HG02571 (cell line): ENCODE measurements at regions not wholly inside any gene's neighbourhood (a gene's known extent, or its start where the extent isn't known, plus 50 kb on each side); places are given as distances from the start of the nearest gene placed in this dataset.
"Not testable (repeated sequence)": the region's sequence is repeated elsewhere in the genome, so short reads cannot be mapped to it uniquely, and the experiment has no call there.

ENCODE experiments used
- ATAC-seq: cut with Tn5 transposase; IDR thresholded peaks from one replicate; pipeline ENCODE4 v1.9.1; 2021; ENCODE audit warnings: mild to moderate bottlenecking, moderate library complexity; ENCODE audit not compliant: unreplicated experiment

DNA sequence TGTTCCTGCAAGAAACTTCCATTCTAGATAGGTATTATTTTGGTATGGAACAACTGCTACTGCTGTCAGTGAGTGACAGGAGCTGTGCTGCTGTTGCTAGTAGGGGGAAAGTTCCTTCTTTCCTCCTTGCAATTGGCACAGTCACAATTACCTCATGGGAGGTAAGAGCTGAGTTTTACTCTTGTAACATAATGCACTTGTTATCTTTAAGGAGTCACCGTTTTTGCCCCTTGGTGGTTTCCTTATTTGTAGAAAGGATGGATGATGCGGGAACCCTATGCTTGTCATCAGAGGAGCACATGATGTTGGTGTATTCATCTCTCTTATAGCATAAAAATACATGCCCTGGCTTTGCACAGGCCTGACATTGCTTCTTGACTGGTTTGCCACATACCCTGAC, 234.7 kb upstream of the NPY start:
- no peak for ATAC-seq

DNA sequence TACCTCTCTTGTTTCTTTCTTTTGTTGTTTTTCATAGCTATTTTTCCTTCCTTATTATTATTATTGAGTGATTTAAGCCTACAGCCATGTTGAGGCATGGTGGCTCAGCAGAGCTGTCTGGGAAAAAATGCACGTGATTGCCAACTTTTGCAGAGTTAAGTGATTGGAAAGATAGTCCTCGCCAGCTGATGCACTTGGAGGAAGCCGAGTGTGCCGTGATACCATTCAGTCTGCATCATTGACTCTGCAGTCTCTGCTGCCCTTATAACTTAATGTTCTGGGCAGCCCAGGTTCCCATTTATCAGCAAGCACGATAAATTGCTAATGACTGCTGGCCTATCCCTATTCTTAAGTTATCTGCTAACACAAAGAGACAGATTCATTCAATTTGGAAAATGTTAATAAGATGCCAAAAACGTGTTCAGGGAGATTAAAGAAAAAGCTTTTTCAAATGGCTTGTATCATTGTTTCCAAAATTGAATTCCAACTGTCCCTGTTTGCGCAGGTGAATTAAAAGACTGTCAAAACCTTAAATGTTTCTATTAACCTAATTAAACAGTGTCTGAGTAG, 232.9 kb upstream of the NPY start:
- no peak for ATAC-seq

DNA sequence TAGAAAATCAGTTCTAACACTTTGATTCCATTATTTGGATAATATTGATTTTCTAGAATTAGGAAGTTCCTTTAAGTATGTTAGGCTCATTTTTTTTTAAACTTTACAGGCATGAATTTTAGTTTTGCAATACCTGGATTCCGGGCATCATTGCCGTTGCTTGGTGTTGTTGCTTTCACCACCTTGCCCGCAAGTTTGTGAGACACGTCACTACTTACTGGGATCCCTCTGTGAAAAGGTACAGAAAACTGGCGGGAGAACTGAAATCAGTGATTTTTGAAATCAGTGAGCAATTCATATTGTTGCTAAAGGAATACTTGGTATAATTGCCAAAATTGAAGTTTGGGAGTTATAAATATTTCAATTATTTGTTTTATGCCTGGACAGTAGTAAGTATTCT, 232.3 kb upstream of the NPY start:
- ATAC-seq = no peak

DNA sequence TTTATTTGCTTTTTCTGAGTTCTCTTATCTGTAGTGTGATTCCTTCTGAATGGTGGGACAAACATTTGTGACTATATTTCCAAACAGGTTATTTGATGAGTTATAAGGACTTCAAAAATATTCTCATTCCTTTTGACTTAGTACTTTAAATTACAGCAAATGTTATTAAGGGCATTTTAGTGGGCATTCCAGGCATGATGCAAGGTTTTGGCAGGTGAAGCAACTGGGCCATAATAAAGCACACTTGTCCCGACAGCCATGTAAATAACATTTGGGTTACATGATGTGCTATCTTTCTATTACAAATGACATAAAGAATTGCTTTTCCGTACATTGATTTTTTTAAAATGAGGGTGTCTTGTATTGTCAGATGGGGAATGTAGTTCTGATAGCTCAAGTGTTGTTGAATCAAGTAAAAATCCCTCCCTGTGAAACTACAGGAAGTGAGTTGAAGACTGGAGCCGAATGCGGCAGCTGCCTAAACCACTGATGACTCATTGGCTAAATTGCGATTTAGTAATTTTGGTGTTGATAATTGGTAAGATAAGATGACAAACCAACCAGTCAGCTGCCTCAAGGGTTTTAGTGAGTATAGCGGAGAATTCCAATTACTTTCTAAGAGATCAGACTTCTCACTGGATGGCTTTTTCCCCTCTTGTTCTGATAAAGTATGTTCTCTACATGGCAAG, 231.3 kb upstream of the NPY start:
- ATAC-seq = no peak

DNA sequence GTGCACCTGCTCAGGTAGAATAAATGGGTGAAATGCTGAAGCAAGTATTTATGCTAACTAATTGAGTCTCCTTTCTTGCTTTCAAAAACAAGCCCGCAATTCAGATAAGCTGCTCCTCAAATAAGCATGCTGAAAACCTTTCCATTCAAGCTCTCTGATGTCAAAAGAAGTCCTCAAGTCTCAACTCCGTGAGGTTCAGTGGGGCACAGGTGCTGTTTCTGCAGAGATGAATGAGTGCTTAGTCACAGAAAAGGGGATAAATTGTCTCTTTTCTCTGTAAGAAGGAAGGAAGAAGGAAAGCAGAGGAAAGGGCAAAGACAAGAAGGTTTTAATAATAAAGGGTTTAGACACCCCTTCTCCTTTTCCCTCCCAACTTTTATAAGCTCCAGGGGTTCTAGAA, 229.8 kb upstream of the NPY start:
- no peak for ATAC-seq

DNA sequence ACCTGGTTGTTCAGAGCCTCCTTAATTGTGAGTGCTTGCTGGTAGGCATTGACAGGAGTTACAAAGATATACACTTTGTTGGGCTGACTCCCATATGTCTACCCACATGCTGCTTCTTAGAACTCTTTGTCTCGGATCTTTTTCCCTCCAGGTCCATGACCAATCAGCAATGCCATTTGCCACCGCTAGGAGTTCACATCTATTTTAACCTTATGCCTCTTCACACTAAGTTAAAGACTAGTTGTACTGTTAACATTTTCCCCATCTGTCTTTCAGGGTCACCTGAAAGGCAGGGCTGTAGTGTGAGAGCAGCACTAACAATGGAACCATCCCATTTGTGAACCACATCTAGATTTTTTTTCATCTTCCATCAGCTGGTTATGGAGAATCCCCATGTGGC, 226.7 kb upstream of the NPY start:
- no peak for ATAC-seq

GRCh38 chr7:24058953-24059352, 225.0 kb upstream of the NPY start:
- ATAC-seq = no peak

DNA sequence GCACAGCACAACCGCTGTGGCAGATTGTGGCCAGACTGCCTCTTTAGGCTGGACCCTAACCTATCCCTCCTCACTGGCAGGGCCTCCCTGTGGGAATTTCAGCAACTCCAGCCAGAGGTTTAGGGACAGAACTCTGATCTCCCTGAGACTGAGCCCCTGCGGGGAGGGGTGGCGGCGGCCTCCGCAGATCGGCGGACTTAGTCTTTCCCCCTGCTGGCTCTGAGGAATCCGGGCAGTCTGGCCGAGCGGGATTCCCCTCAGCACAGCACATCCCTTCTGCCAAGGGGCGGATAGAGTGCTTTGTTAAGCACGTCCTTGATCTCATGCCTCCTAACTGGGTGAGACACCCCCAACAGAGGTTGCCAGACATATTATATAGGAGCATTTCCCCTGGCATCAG, 224.2 kb upstream of the NPY start:
- ATAC-seq = no peak

DNA sequence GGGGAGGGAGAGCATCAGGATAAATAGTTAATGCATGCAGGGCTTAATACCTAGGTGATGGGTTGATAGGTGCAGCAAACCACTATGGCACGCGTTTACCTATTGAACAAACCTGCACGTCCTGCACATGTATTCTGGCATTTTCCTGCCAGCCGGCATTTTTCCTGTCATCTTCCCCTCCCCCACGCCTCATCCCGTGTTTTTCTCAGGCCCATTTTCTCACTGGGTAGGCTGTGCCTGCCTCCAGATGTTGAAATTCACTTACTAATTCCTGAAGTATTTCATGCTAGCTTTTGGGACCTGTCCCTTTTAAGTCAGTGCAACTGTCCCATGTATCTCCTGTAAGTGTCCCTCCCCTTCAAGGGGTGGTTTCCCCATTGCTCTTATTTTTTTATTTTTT, 220.3 kb upstream of the NPY start:
- ATAC-seq = no peak

GRCh38 chr7:24069751-24070150, 214.2 kb upstream of the NPY start:
- ATAC-seq = no peak

DNA sequence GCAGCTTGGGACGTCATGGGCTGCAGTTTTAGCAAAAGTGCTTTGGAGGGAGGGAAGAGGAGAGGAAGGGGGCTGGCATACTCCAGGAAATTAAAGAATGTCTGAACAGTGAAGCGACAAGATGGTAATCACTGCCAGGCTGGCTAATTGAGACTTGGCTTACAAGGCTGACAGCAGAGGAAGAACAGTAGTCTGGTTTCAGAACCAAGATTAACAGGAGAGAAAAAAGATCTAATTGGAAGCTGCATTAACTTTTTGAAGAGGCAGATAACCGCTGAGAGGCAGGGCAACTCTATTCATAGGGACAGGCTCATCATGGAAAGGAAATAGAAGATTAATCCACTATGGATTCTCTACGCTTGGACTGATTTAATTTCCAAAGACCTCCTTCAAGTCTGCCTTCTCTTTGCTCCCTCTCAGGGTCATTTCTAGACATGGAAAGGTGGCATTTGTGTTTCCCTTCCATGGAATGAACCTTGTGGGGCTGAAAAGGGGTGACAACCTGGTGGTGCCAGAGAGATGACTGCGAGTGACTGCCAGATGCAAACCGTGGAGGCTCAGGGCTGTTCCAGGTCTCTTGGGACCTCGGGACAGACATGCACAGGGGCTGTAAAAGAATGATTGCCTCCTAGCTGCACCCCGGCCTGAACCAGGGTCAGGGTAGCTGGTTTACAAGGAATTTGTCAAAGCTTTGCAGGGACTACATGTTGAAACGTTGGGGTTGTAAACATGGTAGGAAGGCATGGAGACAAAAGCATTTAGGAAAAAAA, 210.2 kb upstream of the NPY start:
- ATAC-seq = no peak

- no peak for ATAC-seq
These were observed 208.6 kb upstream of the NPY start for GRCh38 chr7:24075426-24075810.

- no peak for ATAC-seq
These were observed 201.2 kb upstream of the NPY start for GRCh38 chr7:24082826-24083225.

GRCh38 chr7:24102988-24103387, 181.0 kb upstream of the NPY start:
- no peak for ATAC-seq

DNA sequence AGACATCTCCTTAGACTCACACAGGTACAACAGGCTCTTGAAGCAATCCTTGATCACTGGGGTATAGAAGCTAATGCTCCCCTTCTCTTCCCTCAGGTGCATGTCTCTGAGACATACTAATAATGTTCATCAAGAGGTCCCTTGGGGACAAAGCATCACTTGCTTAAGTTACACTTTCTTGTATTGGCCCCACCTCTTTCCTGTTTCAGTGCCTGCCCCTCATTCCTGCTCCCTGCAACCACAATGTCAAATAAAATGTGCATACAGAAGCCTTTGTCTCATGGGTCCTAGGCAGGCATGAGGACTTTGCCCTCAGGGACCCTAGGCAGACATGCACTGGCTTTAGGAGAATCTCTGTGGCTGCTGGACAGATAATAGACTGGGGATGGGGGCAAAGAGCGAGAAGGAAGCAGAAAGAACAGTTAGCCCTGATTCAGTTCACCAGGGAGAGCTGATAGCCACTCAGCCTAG, 175.0 kb upstream of the NPY start:
- no peak for ATAC-seq

GRCh38 chr7:24110056-24110455, 173.9 kb upstream of the NPY start:
- no peak for ATAC-seq

- ATAC-seq = no peak
These were observed 170.5 kb upstream of the NPY start for GRCh38 chr7:24113506-24113905.

DNA sequence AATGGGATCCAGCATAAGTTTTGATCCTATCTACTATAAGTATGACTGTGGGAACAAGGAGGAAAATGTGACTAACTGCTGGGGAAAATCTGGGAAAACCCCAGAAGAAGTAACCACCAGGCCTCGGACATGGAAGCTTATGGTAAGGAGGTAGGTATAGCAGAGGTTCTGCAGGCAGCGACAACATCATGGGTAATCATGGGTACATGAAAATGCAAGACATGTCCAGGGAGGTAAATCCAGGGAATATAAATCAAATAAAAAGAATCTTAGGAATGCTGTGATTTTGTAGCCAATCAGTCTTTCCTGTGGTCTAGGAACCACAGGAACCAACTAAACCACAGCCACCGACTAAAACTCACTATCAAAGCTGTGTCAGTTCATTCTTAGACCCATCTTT, 168.3 kb upstream of the NPY start:
- no peak for ATAC-seq

- not testable (repeated sequence) for ATAC-seq
These were observed 166.0 kb upstream of the NPY start for GRCh38 chr7:24117903-24118499.

DNA sequence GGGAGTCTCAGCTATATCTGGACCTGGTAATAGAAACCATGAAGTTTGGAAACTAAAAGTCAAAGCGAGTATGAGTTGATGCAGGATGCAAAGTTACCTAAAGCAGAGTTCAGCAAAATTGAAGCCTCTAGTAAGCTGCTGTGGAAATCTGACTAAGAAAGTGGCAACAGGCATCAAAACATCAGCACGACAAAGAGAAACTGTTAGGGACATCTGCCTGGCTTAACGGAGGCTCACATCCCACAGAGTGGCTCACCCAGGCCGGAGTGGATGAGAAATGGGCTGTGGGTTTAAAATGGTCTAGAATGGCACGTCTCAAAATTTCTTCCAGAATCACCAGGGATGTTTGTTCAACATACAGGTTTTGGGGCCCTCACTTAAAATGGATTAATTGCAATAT, 164.1 kb upstream of the NPY start:
- ATAC-seq = no peak

GRCh38 chr7:24123076-24123475, 160.9 kb upstream of the NPY start:
- no peak for ATAC-seq

GRCh38 chr7:24125765-24126164, 158.2 kb upstream of the NPY start:
- no peak for ATAC-seq
